ENCODE measurements at regions not wholly inside any gene's neighbourhood (a gene's known extent, or its start where the extent isn't known, plus 50 kb on each side); places are given as distances from the start of the nearest gene placed in this dataset.
A peak's percentile ranks its signal among the peaks of the same experiment; 100 is the strongest.

- H3K79me1 ChIP-seq (ENCODE audit: insufficient read depth, low read depth, low read length, poor library complexity, severe bottlenecking) = no peaks in the 10 kb centered on the region
- H3K27me3 ChIP-seq (ENCODE audit: insufficient read depth, low read length) = no peaks in the 10 kb centered on the region
- H3K23ac ChIP-seq (ENCODE audit: insufficient read length, low read depth, low read length) = no peak overlapping the region
- no peak overlapping the region for H4K8ac ChIP-seq (replicated peaks; ENCODE audit: insufficient read length, low read depth, low read length)
- no peak overlapping the region for H3K4me2 ChIP-seq (ENCODE audit: insufficient read depth, insufficient read length, low read length)
- H2BK12ac ChIP-seq (ENCODE audit: insufficient read length, low read depth, low read length) = no peak overlapping the region
- H3K23me2 ChIP-seq (ENCODE audit: insufficient read length, low read depth, low read length, poor library complexity, severe bottlenecking) = no peaks in the 10 kb centered on the region
- H3K9me3 ChIP-seq (ENCODE audit: control insufficient read depth, low read depth, low read length) = no peaks in the 10 kb centered on the region
- H3K27me3 Mint-ChIP-seq (ENCODE audit: low read depth) = no peaks in the 10 kb centered on the region
- H4K20me1 ChIP-seq (ENCODE audit: control insufficient read depth, insufficient read depth, insufficient read length) = no peaks in the 10 kb centered on the region
- H3K9ac ChIP-seq (ENCODE audit: extremely low read depth, insufficient read length, low read length) = no peak overlapping the region
- peak overlapping the region; percentile 76 for H3K18ac ChIP-seq (ENCODE audit: insufficient read length, low read depth, low read length)
- H2BK120ac ChIP-seq (ENCODE audit: low read depth, low read length, poor library complexity, severe bottlenecking) = no peak overlapping the region
- H2BK15ac ChIP-seq (ENCODE audit: low read depth, low read length) = no peak overlapping the region
- H4K5ac ChIP-seq (ENCODE audit: insufficient read length, low read depth, low read length) = no peak overlapping the region
- no peak overlapping the region for H3K27ac ChIP-seq (ENCODE audit: insufficient read length, low read depth, low read length)
- H3K36me3 Mint-ChIP-seq (ENCODE audit: insufficient read depth in 1 of 3, low read depth in 3 of 3) = peaks cover 2 to 6% (median 5%) of the 10 kb centered on the region in 3 experiments; a peak in 3 of 7 replicates
- H2AFZ ChIP-seq (ENCODE audit: low read length) = no peak overlapping the region
- H2BK5ac ChIP-seq (ENCODE audit: insufficient read length, low read length) = no peak overlapping the region
- no peak overlapping the region for H3K56ac ChIP-seq (ENCODE audit: insufficient read length, low read depth, low read length)
- H3T11ph ChIP-seq (ENCODE audit: low read length) = no peak overlapping the region
- 0 out of 2 replicates have a peak, but pooled peaks cover 2% of the 10 kb centered on the region for H3K79me2 ChIP-seq (ENCODE audit: insufficient read depth, low read length)
- H3K4ac ChIP-seq (ENCODE audit: low read depth, low read length) = no peak overlapping the region
- H3K27ac Mint-ChIP-seq = peak overlapping the region; percentile 76 to 97 (median 89)
- H3K4me1 ChIP-seq (ENCODE audit: insufficient read depth, low read length) = peaks cover 28% of the 10 kb centered on the region
- no CpG with 5 or more reads among the region's 15 CpGs for WGBS (ENCODE audit: extremely low coverage, insufficient read length, low lambda C conversion rate)
- peak overlapping the region; percentile 12 to 71; a peak in 2 of 5 replicates for H3K4me3 Mint-ChIP-seq
- H3K14ac ChIP-seq (ENCODE audit: insufficient read depth, low read length) = 0 out of 2 replicates have a peak overlapping the region, but pooled peaks have one; percentile 65
- H2BK20ac ChIP-seq (ENCODE audit: low read depth, low read length, poor library complexity, severe bottlenecking) = no peak overlapping the region
- H3K9me3 Mint-ChIP-seq = no peaks in the 10 kb centered on the region
- no peak overlapping the region for H2AK5ac ChIP-seq (ENCODE audit: insufficient read length, low read length)
- no peak overlapping the region for H4K91ac ChIP-seq (ENCODE audit: insufficient read length, low read depth, low read length)
- H3K4me1 Mint-ChIP-seq = peaks cover 55 to 56% of the 10 kb centered on the region in 2 experiments
- peak; percentile 61 for DNase-seq
- no peak for TF ChIP-seq CTCF (conservative IDR thresholded peaks at IDR 0.05)
Measured at GRCh38 chr6:22145823-22146677, 150.8 kb downstream of the PRL start.
